Gastrocnemius medialis (tissue), 4 donors: ENCODE measurements at regions not wholly inside any gene's neighbourhood (a gene's known extent, or its start where the extent isn't known, plus 50 kb on each side); places are given as distances from the start of the nearest gene placed in this dataset.

ENCODE experiments used
- ATAC-seq, 2 donors: fragments of 150-250 bp; one replicate each; pipeline ENCODE4 v1.9.1; 2016
- DNase-seq, 2 donors: peaks; one replicate each; pipeline ENCODE4 v3.0.0-alpha.2; 2019
- H3K27ac ChIP-seq, 4 donors: fragments of 200-600 bp; sonication (generic); 1 replicate in 1 of 4; 2 replicates in 3 of 4; pipeline ENCODE4 v1.5.1; 2016 to 2018; ENCODE audit warnings: mild to moderate bottlenecking in 2 of 4, moderate library complexity in 1 of 4
- H3K27me3 ChIP-seq, 3 donors: fragments of 200-600 bp; sonication (generic) in 2 of 3; 1 replicate in 1 of 3; 2 replicates in 2 of 3; pipeline versions ENCODE4 v1.5.1 to v1.6.0; 2016 to 2019; ENCODE audit warnings: mild to moderate bottlenecking in 1 of 3, moderate library complexity in 1 of 3
- H3K36me3 ChIP-seq, 2 donors: fragments of 200-600 bp; sonication (generic) in 1 of 2; one replicate each; pipeline ENCODE4 v1.5.1; 2017 to 2018
- H3K4me1 ChIP-seq, 2 donors: fragments of 200-600 bp; sonication (generic) in 1 of 2; one replicate each; pipeline ENCODE4 v1.5.1; 2016 to 2017; ENCODE audit warnings: mild to moderate bottlenecking in 2 of 2
- H3K4me3 ChIP-seq, 4 donors: fragments of 200-600 bp; sonication (generic) in 3 of 4; 1 replicate in 1 of 4; 2 replicates in 3 of 4; pipeline ENCODE4 v1.5.1; 2016 to 2019; ENCODE audit warnings: mild to moderate bottlenecking in 2 of 4
- H3K9me3 ChIP-seq, 3 donors: fragments of 200-600 bp; sonication (generic) in 2 of 3; 1 replicate in 1 of 3; 2 replicates in 2 of 3; pipeline ENCODE4 v1.5.1; 2016 to 2019
- CTCF ChIP-seq, 5 experiments: fragments of 450-650 bp in 3 of 5; fragments of 200-600 bp in 2 of 5; sonication (generic) in 2 of 5; IDR thresholded peaks in 4 of 5; conservative IDR thresholded peaks in 1 of 5; 1 replicate in 4 of 5; 2 replicates in 1 of 5; pipeline ENCODE4 v1.5.1; 2016 to 2019; ENCODE audit warnings: antibody characterized with exemption in 5 of 5, mild to moderate bottlenecking in 3 of 5, moderate library complexity in 3 of 5
- POLR2A ChIP-seq, 2 donors: fragments of 450-650 bp; IDR thresholded peaks; one replicate each; pipeline ENCODE4 v1.6.1; 2017; ENCODE audit warnings: antibody characterized with exemption in 2 of 2, mild to moderate bottlenecking in 2 of 2, moderate library complexity in 2 of 2
- in situ Hi-C, 4 donors: fragments of 200-750 bp; cut with MboI; loops; one replicate each; pipeline versions ENCODE4 v1.15.0 to v1.8.0; 2017; ENCODE audit warnings: low sequenced_read_pairs in 4 of 4
- intact Hi-C: fragments of 100-400 bp; cut with DNase I; formaldehyde crosslinking; loops from one replicate; pipeline ENCODE4 v1.15.1; 2023; ENCODE audit warnings: low total_unique reads

GRCh38 chr4:151459375-151459774, 50.4 kb downstream of the FHIP1A start:
- ATAC-seq (no peak), DNase-seq (no peak)
- Histone ChIP-seq H3K27me3 (no peaks in the 10 kb centered on the region), H3K9me3 (no peaks in the 10 kb centered on the region), H3K27ac (peak overlapping the region; percentile 50 to 73 (median 70)), H3K4me3 (peak overlapping the region in 1 of 4 donors; percentile 4), H3K4me1 (peaks cover 59 to 78% of the 10 kb centered on the region in 2 donors), H3K36me3 (no peaks in the 10 kb centered on the region)
- intact Hi-C loops = loop anchor here (5.0 kb wide), 1 partner anchor 97 kb away; no protein-coding TSS in a partner anchor
- TF ChIP-seq CTCF (IDR thresholded peaks at IDR 0.05 in 4 of 5, conservative IDR thresholded peaks at IDR 0.05 in 1 of 5) (no peak), POLR2A (IDR thresholded peaks at IDR 0.05) (no peak)
- in situ Hi-C loops = no loop called here

GRCh38 chr4:151460434-151460833, 51.5 kb downstream of the FHIP1A start:
- Histone ChIP-seq H3K9me3 (no peaks in the 10 kb centered on the region), H3K27ac (peak overlapping the region in 1 of 4 donors; percentile 66), H3K4me1 (peaks cover 48 to 75% of the 10 kb centered on the region in 2 donors), H3K27me3 (no peaks in the 10 kb centered on the region), H3K36me3 (no peaks in the 10 kb centered on the region), H3K4me3 (no peak overlapping the region)
- DNase-seq = no peak
- no peak for ATAC-seq
- intact Hi-C loops = no loop called here
- TF ChIP-seq POLR2A (IDR thresholded peaks at IDR 0.05) (no peak), CTCF (IDR thresholded peaks at IDR 0.05 in 4 of 5, conservative IDR thresholded peaks at IDR 0.05 in 1 of 5) (no peak)
- in situ Hi-C loops = no loop called here

GRCh38 chr4:151462554-151462953, 53.6 kb downstream of the FHIP1A start:
- Histone ChIP-seq H3K9me3 (no peaks in the 10 kb centered on the region), H3K36me3 (no peaks in the 10 kb centered on the region), H3K4me1 (peaks cover 32 to 59% of the 10 kb centered on the region in 2 donors), H3K4me3 (no peak overlapping the region), H3K27ac (no peak overlapping the region), H3K27me3 (no peaks in the 10 kb centered on the region)
- intact Hi-C loops = no loop called here
- no peak for TF ChIP-seq CTCF (IDR thresholded peaks at IDR 0.05 in 4 of 5, conservative IDR thresholded peaks at IDR 0.05 in 1 of 5)
- no peak for TF ChIP-seq POLR2A (IDR thresholded peaks at IDR 0.05)
- in situ Hi-C loops = no loop called here
- DNase-seq = no peak
- ATAC-seq = no peak

GRCh38 chr4:151468715-151469696, 60.0 kb downstream of the FHIP1A start:
- in situ Hi-C loops (no loop called here), intact Hi-C loops (no loop called here)
- ATAC-seq (no peak), DNase-seq (no peak)
- no peak for TF ChIP-seq POLR2A (IDR thresholded peaks at IDR 0.05)
- TF ChIP-seq CTCF (IDR thresholded peaks at IDR 0.05 in 4 of 5, conservative IDR thresholded peaks at IDR 0.05 in 1 of 5) = no peak
- Histone ChIP-seq H3K9me3 (no peaks in the 10 kb centered on the region), H3K27me3 (no peaks in the 10 kb centered on the region), H3K27ac (peak overlapping the region in 1 of 4 donors; percentile 78), H3K4me1 (peaks cover 41 to 59% of the 10 kb centered on the region in 2 donors), H3K4me3 (no peak overlapping the region), H3K36me3 (no peaks in the 10 kb centered on the region)
